A673 (cell line): ENCODE measurements at regions not wholly inside any gene's neighbourhood (a gene's known extent, or its start where the extent isn't known, plus 50 kb on each side); places are given as distances from the start of the nearest gene placed in this dataset.

Experiments used
- BruUV-seq: library from RNA; stranded (reverse); fragments of 400-500 nt; replicated peaks from 2 replicates; lab custom pipeline; 2021; lab: Mats Ljungman, UMichigan
- CTCF ChIA-PET: fragments of 300-600 bp; sonication (Branson Sonifier 250); formaldehyde crosslinking; loops from one replicate; lab custom pipeline; 2022; ENCODE audit warnings: antibody characterized with exemption; lab: Charles Lee
- POLR2A ChIA-PET: fragments of 300-600 bp; sonication (Branson Sonifier 250); formaldehyde crosslinking; loops from one replicate; lab custom pipeline; 2022; ENCODE audit warnings: antibody characterized with exemption; ENCODE audit not compliant: low non-redundant PET; lab: Charles Lee
- DNase-seq: peaks from one replicate; pipeline ENCODE4 v3.0.0-alpha.2; 2015; ENCODE audit warnings: low spot score
- H3K27ac ChIP-seq: fragments of 200-600 bp; sonication (generic); 2 replicates; pipeline ENCODE4 v1.5.1; 2016; ENCODE audit warnings: mixed run types, low read depth, mild to moderate bottlenecking, mixed read lengths, antibody characterized with exemption, low read length; ENCODE audit not compliant: poor library complexity, severe bottlenecking
- H3K27me3 ChIP-seq: fragments of 200-600 bp; sonication (generic); replicated peaks from 2 replicates; pipeline ENCODE4 v1.6.1; 2017; ENCODE audit warnings: mixed run types, low read depth, mild to moderate bottlenecking, mixed read lengths, antibody characterized with exemption, low read length; ENCODE audit not compliant: insufficient read depth, poor library complexity
- H3K36me3 ChIP-seq: fragments of 200-600 bp; sonication (generic); 2 replicates; pipeline ENCODE4 v1.6.1; 2016; ENCODE audit warnings: mixed run types, mild to moderate bottlenecking, mixed read lengths, antibody characterized with exemption, low read length; ENCODE audit not compliant: insufficient read depth, poor library complexity, severe bottlenecking
- H3K4me1 ChIP-seq: fragments of 200-600 bp; sonication (generic); 2 replicates; pipeline ENCODE4 v1.6.1; 2017; ENCODE audit warnings: mixed run types, mild to moderate bottlenecking, mixed read lengths, antibody characterized with exemption, low read length; ENCODE audit not compliant: insufficient read depth, poor library complexity, severe bottlenecking
- H3K4me3 ChIP-seq: fragments of 200-600 bp; sonication (generic); 2 replicates; pipeline ENCODE4 v1.5.1; 2016; ENCODE audit warnings: low read depth, mixed run types, mild to moderate bottlenecking, mixed read lengths, low read length; ENCODE audit not compliant: poor library complexity, severe bottlenecking
- H3K9me3 ChIP-seq: fragments of 200-600 bp; sonication (generic); 2 replicates; pipeline ENCODE4 v1.6.1; 2016; ENCODE audit warnings: mixed run types, low read depth, mild to moderate bottlenecking, mixed read lengths, antibody characterized with exemption, low read length; ENCODE audit not compliant: poor library complexity, severe bottlenecking
- EZH2 ChIP-seq: fragments of 200-600 bp; sonication (generic); IDR thresholded peaks from 2 replicates; pipeline ENCODE4 v1.6.1; 2017; ENCODE audit warnings: borderline replicate concordance, low read depth, mild to moderate bottlenecking, mixed read lengths, antibody characterized with exemption, low read length; ENCODE audit not compliant: poor library complexity, severe bottlenecking
- intact Hi-C: fragments of 100-400 bp; cut with micrococcal nuclease; formaldehyde crosslinking; loops from one replicate; pipeline ENCODE4 v1.10.0; 2022; ENCODE audit not compliant: unreplicated experiment
- TF ChIP-seq, protein P1 (sequence below): fragments of 300-800, 200-600 bp; sonication (generic); conservative IDR thresholded peaks from 2 replicates; pipeline ENCODE4 v1.5.1; 2017; ENCODE audit warnings: low read depth, mild to moderate bottlenecking, antibody characterized with exemption, low read length, moderate library complexity, mixed read lengths

DNA sequence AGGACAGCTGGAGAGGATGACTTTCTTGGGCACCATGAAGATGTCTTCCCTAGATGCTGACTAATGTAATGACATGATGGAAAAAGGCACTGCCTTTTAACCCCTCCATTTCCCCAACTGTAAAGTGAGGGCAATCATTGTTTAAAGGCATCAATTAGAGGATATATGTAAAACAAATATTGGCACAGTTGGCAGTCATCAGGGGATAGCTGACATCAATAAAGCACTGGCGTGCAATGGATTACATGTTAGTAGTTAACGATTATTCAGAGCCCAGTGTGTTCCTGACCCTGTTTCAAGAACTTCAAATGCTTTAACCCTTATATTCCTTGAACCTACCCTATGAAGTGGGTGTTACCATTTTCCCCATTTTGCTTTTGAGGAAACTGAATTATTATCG, 100.7 kb downstream of the TMEM114 start:
- H3K4me1 ChIP-seq = no peaks in the 10 kb centered on the region
- H3K4me3 ChIP-seq = no peak overlapping the region
- no TSS peak for BruUV-seq
- H3K36me3 ChIP-seq = no peaks in the 10 kb centered on the region
- peaks cover 64% of the 10 kb centered on the region for H3K27me3 ChIP-seq
- TF ChIP-seq, protein P1, sequence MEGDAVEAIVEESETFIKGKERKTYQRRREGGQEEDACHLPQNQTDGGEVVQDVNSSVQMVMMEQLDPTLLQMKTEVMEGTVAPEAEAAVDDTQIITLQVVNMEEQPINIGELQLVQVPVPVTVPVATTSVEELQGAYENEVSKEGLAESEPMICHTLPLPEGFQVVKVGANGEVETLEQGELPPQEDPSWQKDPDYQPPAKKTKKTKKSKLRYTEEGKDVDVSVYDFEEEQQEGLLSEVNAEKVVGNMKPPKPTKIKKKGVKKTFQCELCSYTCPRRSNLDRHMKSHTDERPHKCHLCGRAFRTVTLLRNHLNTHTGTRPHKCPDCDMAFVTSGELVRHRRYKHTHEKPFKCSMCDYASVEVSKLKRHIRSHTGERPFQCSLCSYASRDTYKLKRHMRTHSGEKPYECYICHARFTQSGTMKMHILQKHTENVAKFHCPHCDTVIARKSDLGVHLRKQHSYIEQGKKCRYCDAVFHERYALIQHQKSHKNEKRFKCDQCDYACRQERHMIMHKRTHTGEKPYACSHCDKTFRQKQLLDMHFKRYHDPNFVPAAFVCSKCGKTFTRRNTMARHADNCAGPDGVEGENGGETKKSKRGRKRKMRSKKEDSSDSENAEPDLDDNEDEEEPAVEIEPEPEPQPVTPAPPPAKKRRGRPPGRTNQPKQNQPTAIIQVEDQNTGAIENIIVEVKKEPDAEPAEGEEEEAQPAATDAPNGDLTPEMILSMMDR = no peak
- no peak for TF ChIP-seq EZH2
- DNase-seq = no peak
- POLR2A ChIA-PET = no interaction called here
- intact Hi-C loops = no loop called here
- H3K27ac ChIP-seq = no peak overlapping the region
- CTCF ChIA-PET = no interaction called here
- H3K9me3 ChIP-seq = no peaks in the 10 kb centered on the region

DNA sequence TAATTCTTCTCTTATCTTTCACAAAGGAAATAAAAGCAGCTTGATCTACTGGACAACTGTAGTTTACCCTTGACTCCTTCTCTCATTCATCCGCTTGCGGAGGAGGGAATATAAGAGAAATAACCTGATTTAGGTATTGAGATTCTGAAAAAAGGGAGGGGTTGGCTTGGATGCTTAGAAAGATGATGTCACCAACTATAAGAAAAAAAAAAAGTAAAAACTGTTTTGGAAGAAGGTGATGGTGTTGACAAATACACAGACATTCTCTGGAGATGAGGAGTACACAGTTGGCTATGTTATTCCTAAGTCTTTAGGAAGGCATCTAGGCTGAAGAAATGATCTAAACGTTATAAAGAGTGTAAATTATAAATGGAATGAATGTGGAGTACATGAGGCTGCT, 103.3 kb downstream of the TMEM114 start:
- ChIA-PET CTCF (no interaction called here), POLR2A (no interaction called here)
- H3K27me3 ChIP-seq = peaks cover 47% of the 10 kb centered on the region
- H3K9me3 ChIP-seq = no peaks in the 10 kb centered on the region
- no peak overlapping the region for H3K27ac ChIP-seq
- DNase-seq = no peak
- H3K4me1 ChIP-seq = no peaks in the 10 kb centered on the region
- H3K4me3 ChIP-seq = no peak overlapping the region
- intact Hi-C loops = no loop called here
- TF ChIP-seq, protein P1 = no peak
- TF ChIP-seq EZH2 = no peak
- no TSS peak for BruUV-seq
- H3K36me3 ChIP-seq = no peaks in the 10 kb centered on the region

DNA sequence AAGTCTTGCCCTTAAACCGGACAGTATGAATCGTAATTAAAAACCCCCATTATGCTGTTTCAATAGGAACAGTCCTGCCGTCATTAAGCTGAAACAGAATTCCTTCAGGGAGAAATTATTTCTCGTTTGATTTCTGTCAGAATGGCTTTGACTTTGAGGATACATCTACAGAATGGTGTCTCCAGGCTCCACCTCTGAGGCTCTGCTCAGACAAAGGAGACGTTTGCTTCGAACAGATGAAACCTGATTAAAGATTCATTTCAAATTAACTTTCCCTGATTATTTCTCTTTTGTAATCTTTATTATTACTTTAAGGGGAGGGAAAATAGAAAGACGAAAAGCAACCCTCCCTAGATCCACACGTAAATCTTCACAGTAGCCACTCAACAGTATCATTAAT, 106.9 kb downstream of the TMEM114 start:
- no TSS peak for BruUV-seq
- CTCF ChIA-PET = no interaction called here

More for the DNA sequence above, 106.9 kb downstream of the TMEM114 start:
- no peaks in the 10 kb centered on the region for H3K9me3 ChIP-seq
- no peaks in the 10 kb centered on the region for H3K36me3 ChIP-seq
- H3K27ac ChIP-seq = no peak overlapping the region
- intact Hi-C loops = no loop called here
- DNase-seq = no peak
- peaks cover 20% of the 10 kb centered on the region for H3K27me3 ChIP-seq
- TF ChIP-seq, protein P1 = no peak
- TF ChIP-seq EZH2 = no peak
- no peaks in the 10 kb centered on the region for H3K4me1 ChIP-seq
- POLR2A ChIA-PET = no interaction called here
- no peak overlapping the region for H3K4me3 ChIP-seq
